Smooth muscle cell of the brain vasculature (primary cell): ENCODE measurements at regions not wholly inside any gene's neighbourhood (a gene's known extent, or its start where the extent isn't known, plus 50 kb on each side); places are given as distances from the start of the nearest gene placed in this dataset.

Source experiments
- DNase-seq: peaks from one replicate; pipeline ENCODE4 v3.0.0-alpha.2; 2012; ENCODE audit warnings: low read depth, low spot score

GRCh38 chr14:82362452-82362851 is 828.8 kb upstream of the SEL1L start:
- no peak for DNase-seq

GRCh38 chr14:82365471-82365870 is 831.8 kb upstream of the SEL1L start:
- DNase-seq = no peak

- no peak for DNase-seq
These were observed 833.1 kb upstream of the SEL1L start for GRCh38 chr14:82366803-82367202.

GRCh38 chr14:82379291-82379690 is 845.6 kb upstream of the SEL1L start:
- no peak for DNase-seq

- DNase-seq = no peak
These were observed 851.4 kb upstream of the SEL1L start for GRCh38 chr14:82385048-82385447.

- DNase-seq = no peak
These were observed 854.0 kb upstream of the SEL1L start for GRCh38 chr14:82387699-82388098.

- no peak for DNase-seq
These were observed 854.8 kb upstream of the SEL1L start for GRCh38 chr14:82388488-82388887.

GRCh38 chr14:82390586-82390985 is 856.9 kb upstream of the SEL1L start:
- no peak for DNase-seq

GRCh38 chr14:82394916-82395315 is 861.3 kb upstream of the SEL1L start:
- DNase-seq = no peak

- DNase-seq = no peak
These were observed 864.6 kb upstream of the SEL1L start for GRCh38 chr14:82398256-82398655.

GRCh38 chr14:82403987-82404386 is 870.3 kb upstream of the SEL1L start:
- no peak for DNase-seq

GRCh38 chr14:82410064-82410463 is 876.4 kb upstream of the SEL1L start:
- no peak for DNase-seq

- DNase-seq = no peak
These were observed 877.6 kb upstream of the SEL1L start for GRCh38 chr14:82411298-82411697.

- no peak for DNase-seq
These were observed 878.9 kb upstream of the SEL1L start for GRCh38 chr14:82412545-82412944.

- DNase-seq = no peak
These were observed 881.3 kb upstream of the SEL1L start for GRCh38 chr14:82414853-82415539.

GRCh38 chr14:82419933-82420332 is 886.3 kb upstream of the SEL1L start:
- no peak for DNase-seq

GRCh38 chr14:82420871-82421270 is 887.2 kb upstream of the SEL1L start:
- no peak for DNase-seq

- no peak for DNase-seq
These were observed 887.6 kb upstream of the SEL1L start for GRCh38 chr14:82421286-82421685.

- DNase-seq = no peak
These were observed 888.6 kb upstream of the SEL1L start for GRCh38 chr14:82422230-82422629.

GRCh38 chr14:82425261-82425660 is 891.6 kb upstream of the SEL1L start:
- DNase-seq = no peak

GRCh38 chr14:82431031-82431430 is 897.4 kb upstream of the SEL1L start:
- no peak for DNase-seq

- no peak for DNase-seq
These were observed 898.9 kb upstream of the SEL1L start for GRCh38 chr14:82432301-82433105.

GRCh38 chr14:82438436-82438835 is 904.8 kb upstream of the SEL1L start:
- DNase-seq = no peak
